ENCODE measurements at regions not wholly inside any gene's neighbourhood (a gene's known extent, or its start where the extent isn't known, plus 50 kb on each side); places are given as distances from the start of the nearest gene placed in this dataset.
A peak's percentile ranks its signal among the peaks of the same experiment; 100 is the strongest.
"Not testable (repeated sequence)": the region's sequence is repeated elsewhere in the genome, so short reads cannot be mapped to it uniquely, and the experiment has no call there.

- no peak for DNase-seq
Observed at GRCh38 chr3:72533591-72534473, 314.4 kb downstream of the SHQ1 start.

- DNase-seq = no peak
Observed at GRCh38 chr3:72530426-72530825, 317.8 kb downstream of the SHQ1 start.

- DNase-seq = no peak
Observed at GRCh38 chr3:72529081-72529480, 319.2 kb downstream of the SHQ1 start.

GRCh38 chr3:72523429-72524151, 324.7 kb downstream of the SHQ1 start:
- no peak for DNase-seq

GRCh38 chr3:72520690-72521308, 327.4 kb downstream of the SHQ1 start:
- DNase-seq = peak; percentile 78

GRCh38 chr3:72519946-72520604, 328.2 kb downstream of the SHQ1 start:
- DNase-seq = no peak

- no peak for DNase-seq
Observed at GRCh38 chr3:72517921-72518424, 330.3 kb downstream of the SHQ1 start.

- DNase-seq = no peak
Observed at GRCh38 chr3:72517336-72517735, 330.9 kb downstream of the SHQ1 start.

GRCh38 chr3:72516361-72516760, 331.9 kb downstream of the SHQ1 start:
- no peak for DNase-seq

GRCh38 chr3:72515941-72516340, 332.3 kb downstream of the SHQ1 start:
- no peak for DNase-seq

GRCh38 chr3:72515281-72515680, 333.0 kb downstream of the SHQ1 start:
- DNase-seq = no peak

- DNase-seq = no peak
Observed at GRCh38 chr3:72510247-72510646, 338.0 kb downstream of the SHQ1 start.

- no peak for DNase-seq
Observed at GRCh38 chr3:72505539-72506405, 342.5 kb downstream of the SHQ1 start.

GRCh38 chr3:72497501-72497900, 350.7 kb downstream of the SHQ1 start:
- not testable (repeated sequence) for DNase-seq

GRCh38 chr3:72496051-72496670, 352.1 kb downstream of the SHQ1 start:
- DNase-seq = no peak

- DNase-seq = no peak
Observed at GRCh38 chr3:72494626-72495025, 353.6 kb downstream of the SHQ1 start.

- DNase-seq = no peak
Observed at GRCh38 chr3:72494130-72494529, 354.1 kb downstream of the SHQ1 start.

GRCh38 chr3:72492240-72492639, 356.0 kb downstream of the SHQ1 start:
- no peak for DNase-seq

- no peak for DNase-seq
Observed at GRCh38 chr3:72490688-72491435, 357.4 kb downstream of the SHQ1 start.

- no peak for DNase-seq
Observed at GRCh38 chr3:72489901-72490300, 358.3 kb downstream of the SHQ1 start.

GRCh38 chr3:72488738-72489035, 359.6 kb downstream of the SHQ1 start:
- no peak for DNase-seq
